ENCODE measurements at regions not wholly inside any gene's neighbourhood (a gene's known extent, or its start where the extent isn't known, plus 50 kb on each side); places are given as distances from the start of the nearest gene placed in this dataset.

DNA sequence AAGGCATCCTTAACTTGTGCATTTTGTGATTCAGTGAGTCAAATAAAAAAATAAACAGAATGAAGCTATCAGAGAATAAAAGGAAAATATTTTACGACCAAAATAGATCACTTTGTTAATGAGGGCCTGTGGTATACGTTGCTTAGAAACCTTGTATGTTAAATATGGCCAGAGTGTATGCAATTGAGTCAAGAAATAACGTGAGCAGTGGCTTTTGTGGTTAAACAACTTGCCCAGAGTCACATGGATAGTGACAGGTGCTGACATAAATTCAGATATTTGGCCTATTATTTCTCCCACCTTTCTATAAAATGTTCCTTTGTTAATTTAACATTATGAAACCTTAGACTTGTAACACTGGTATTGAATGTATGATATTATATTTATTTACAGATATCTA is 393.4 kb downstream of the PABPC4L start:
- TF ChIP-seq, protein P1, sequence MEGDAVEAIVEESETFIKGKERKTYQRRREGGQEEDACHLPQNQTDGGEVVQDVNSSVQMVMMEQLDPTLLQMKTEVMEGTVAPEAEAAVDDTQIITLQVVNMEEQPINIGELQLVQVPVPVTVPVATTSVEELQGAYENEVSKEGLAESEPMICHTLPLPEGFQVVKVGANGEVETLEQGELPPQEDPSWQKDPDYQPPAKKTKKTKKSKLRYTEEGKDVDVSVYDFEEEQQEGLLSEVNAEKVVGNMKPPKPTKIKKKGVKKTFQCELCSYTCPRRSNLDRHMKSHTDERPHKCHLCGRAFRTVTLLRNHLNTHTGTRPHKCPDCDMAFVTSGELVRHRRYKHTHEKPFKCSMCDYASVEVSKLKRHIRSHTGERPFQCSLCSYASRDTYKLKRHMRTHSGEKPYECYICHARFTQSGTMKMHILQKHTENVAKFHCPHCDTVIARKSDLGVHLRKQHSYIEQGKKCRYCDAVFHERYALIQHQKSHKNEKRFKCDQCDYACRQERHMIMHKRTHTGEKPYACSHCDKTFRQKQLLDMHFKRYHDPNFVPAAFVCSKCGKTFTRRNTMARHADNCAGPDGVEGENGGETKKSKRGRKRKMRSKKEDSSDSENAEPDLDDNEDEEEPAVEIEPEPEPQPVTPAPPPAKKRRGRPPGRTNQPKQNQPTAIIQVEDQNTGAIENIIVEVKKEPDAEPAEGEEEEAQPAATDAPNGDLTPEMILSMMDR (conservative IDR thresholded peaks at IDR 0.05; ENCODE audit: low read depth, low read length) = no peak
- TF ChIP-seq EZH2phosphoT487 (IDR thresholded peaks at IDR 0.05; ENCODE audit: borderline replicate concordance, low read length) (no peak), EZH2 (IDR thresholded peaks at IDR 0.05; ENCODE audit: low read length, unreplicated experiment) (no peak)

All from PC-3 (cell line).